NCI-H526 (cell line): ENCODE measurements at regions not wholly inside any gene's neighbourhood (a gene's known extent, or its start where the extent isn't known, plus 50 kb on each side); places are given as distances from the start of the nearest gene placed in this dataset.

Source experiments
- DNase-seq, 2 experiments: peaks; one replicate each; lab custom pipeline; 2025; lab: John Stamatoyannopoulos, UW

GRCh38 chr18:7349181-7349837 lies 118.4 kb downstream of the LRRC30 start:
- no peak for DNase-seq

DNA sequence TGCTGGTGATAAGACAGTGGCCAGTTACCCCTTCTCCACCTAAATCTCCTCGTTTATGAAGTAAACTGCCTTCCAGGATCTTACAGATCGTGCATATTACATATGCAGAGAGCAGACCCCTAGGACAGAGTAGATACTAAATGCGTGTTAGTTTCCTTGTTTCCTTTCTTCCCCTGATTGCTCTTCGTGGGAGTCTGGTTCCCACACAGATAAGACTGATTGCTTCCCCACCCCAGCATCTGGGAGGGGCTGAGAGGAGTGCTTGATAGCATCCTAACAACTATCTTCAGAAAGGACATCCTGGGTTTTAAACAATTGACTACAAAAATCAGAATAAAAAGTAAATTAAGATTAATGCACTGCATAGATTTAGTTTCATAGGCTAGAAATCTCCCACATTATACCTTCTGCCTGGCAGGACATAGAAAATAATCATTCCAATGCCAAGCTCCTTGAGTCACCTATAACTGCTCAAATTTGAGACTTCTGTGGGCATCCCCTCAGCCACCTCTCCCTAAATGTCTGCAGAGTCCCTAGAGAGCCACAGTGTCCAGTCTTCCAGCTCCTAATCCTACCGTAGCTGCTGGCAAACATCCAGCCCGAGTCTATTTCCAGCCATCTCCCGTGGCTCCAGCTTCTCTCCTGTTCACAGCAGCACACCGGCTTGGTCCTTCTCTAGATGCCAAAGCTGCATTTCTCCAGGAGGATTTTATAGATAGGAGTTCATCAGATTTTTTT lies 128.3 kb downstream of the LRRC30 start:
- DNase-seq: no peak

DNA sequence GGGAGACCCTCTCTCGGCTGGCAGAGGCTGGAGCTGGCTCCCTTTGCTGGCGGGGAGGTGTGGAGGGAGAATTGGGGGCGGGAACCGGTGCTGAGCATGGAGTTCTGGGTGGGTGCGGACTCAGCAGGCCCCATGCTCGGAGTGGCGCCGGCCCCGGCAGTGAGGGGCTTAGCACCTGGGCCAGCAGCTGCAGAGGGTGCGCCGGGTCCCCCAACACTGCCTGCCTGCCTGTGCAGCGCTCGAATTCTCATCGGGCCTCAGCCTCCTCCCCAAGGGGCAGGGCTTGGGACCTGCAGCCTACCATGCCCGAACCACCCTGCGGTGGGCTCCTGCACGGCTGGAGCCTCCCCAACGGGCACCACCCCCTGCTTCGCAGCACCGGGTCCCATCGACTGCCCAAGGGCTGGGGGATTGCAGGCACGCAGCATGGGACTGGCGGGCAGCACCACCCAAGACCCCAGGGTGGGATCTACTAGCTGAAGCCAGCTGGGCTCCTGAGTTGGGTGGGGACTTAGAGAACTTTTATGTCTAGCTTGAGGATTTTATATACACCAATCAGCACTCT lies 129.8 kb downstream of the LRRC30 start:
- DNase-seq: no peak

DNA sequence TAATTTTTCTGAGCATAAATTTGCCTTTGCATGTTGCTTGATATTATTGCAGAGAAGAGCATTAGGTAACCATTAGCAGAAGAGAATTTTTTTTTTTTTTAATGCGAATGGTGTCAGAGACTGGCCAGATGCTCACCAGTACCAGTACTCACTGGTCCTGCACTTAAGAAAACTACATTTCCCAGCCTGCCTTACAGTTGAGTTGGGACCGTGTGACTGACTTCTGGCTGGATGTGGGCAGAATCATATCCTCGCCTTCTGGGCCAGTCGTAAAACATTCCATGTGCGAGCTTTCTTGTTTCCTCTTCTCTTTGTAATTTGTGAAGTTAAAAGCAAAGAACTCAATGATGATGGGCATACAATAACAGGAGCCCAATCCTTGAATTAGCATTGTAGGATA lies 132.4 kb downstream of the LRRC30 start:
- DNase-seq: no peak

DNA sequence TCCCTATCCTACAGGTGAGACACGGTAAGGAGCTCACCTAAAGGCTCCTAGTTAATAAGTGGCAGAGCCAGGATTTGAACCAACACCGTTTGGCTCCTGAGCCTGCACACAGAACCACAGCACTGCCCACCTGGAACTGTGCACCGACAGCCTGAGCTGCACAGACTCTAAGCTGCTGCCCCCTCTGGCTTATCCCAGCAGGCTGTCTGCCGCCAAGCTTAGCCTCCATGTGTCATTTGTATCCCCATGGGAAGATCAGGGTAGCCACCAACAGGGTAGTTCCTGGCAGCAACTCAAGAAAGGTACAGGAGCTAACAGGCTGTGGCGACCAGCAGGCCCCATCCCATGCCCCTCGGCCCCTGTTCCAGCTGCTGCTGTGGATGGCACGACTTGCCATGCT lies 135.7 kb downstream of the LRRC30 start:
- DNase-seq: no peak

DNA sequence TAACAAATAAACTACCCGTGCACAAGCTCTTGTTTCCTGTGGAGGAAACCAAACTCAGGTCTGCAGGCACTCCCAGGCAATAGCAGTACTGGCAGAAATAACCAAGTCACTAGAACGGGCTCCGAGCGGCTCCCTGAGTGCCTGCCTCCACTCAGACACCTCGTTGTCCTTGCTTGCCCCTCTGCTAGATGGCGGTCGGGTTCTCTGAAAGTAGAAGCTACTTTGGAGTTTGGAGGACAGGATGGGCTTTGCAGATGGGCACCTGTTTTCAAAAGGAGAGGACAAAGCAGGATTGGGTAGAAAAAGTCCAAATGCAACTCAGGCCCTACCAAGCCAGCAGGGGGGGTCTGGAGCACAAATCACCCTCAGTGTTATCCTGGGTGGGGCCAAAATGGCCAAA lies 136.4 kb downstream of the LRRC30 start:
- DNase-seq: no peak

DNA sequence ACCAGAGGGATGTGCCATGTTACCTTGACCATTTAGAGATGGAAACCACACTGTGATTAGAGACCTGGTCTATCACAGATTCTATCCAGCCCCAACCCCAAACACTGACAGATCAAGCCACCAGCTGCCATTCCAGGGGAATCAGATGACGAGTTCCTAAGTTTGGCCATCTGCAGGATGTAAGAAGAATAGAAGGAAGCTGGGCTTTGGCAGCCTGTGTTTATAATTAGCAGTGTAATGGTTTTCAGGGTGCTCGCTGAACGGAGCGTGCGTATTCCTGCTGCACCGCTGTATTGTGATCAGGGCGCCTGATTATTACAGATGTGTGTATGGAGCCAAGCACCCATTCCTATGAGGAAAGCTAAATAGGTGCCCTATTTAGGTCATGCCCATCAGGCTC lies 138.1 kb downstream of the LRRC30 start:
- no peak for DNase-seq

DNA sequence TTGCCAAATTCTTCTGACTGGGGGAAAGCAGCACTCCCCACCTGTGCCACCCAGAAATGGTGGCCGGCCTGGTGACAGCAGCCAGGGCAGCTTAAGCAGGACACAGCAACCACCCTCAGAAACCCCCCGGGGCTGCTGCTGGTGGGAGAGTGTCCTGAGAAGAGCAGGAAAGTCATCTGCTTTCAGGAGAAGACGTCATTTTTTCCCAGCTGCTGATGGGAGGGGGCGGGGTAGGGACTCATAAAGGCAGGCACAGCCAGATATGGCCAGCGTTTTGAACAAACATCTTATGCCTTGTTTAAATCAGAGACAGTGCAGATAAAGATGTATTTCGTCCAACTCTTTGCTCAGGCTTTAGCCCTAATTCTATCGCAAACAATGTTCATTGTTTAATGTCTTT lies 139.5 kb downstream of the LRRC30 start:
- DNase-seq: no peak

DNA sequence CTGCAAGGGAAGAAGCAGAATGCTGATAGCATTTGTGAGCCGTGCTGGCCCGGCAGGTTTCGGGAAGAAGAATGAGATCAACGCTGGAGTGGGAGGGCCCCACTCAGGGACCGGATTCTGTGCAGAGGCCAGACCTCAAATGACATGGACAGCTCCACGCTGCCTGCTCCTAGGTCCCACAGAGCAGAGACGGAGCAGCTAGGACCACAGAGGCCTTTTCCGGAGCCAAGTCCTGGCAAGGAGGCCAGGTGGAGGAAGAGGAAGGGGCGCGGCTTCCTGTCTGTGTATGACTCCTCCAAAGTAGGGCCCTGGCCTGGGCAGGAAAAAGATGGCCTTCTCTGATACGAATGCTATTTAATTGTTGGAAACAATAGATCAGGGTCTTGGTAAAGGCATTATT lies 139.9 kb downstream of the LRRC30 start:
- DNase-seq: no peak

DNA sequence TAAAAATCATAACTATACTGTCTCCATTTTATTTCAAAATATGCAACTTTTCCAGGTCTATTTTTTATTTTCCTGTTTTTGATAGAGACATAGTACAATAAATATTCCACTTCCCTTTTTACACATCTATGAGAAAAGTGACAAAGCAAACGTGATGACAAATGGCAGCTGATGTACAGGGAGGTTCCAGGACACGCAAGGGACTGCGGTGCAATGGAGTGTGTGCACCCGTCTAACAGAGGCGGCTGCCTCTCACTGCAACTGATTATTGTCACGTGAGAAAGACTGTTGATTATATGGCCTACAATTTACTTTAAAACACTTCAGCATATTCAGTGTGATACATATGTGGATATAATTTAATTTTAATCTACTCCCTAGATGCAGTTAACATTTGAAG lies 142.6 kb downstream of the LRRC30 start:
- no peak for DNase-seq

GRCh38 chr18:7381307-7381706 lies 150.4 kb downstream of the LRRC30 start:
- no peak for DNase-seq

GRCh38 chr18:7382328-7383001 lies 151.6 kb downstream of the LRRC30 start:
- no peak for DNase-seq

- no peak for DNase-seq
Measured at GRCh38 chr18:7383002-7383980, 152.4 kb downstream of the LRRC30 start.

- DNase-seq: no peak
Measured at GRCh38 chr18:7388741-7389140, 157.9 kb downstream of the LRRC30 start.

- DNase-seq: no peak
Measured at GRCh38 chr18:7390731-7391492, 160.0 kb downstream of the LRRC30 start.

DNA sequence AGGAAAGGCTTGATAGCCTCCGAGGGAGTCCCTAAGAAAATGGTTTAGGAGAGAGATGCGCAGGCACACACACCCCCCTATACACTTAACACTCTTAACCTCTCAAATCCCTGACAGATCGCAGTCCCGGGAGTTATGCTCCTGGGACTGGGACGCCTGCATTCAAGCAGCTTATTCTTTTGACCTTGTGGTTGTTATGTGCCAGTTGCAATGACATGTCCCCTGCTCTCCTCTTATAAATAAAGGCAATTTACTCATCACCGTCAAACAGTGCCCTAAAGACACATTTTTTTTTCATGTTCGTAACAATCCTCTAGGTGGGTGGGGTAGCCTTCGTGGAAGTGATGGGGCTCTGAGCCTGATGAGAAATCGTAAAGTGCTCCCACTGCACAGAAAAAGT lies 162.2 kb downstream of the LRRC30 start:
- no peak for DNase-seq

- DNase-seq: no peak
Measured at GRCh38 chr18:7394050-7394659, 163.3 kb downstream of the LRRC30 start.

DNA sequence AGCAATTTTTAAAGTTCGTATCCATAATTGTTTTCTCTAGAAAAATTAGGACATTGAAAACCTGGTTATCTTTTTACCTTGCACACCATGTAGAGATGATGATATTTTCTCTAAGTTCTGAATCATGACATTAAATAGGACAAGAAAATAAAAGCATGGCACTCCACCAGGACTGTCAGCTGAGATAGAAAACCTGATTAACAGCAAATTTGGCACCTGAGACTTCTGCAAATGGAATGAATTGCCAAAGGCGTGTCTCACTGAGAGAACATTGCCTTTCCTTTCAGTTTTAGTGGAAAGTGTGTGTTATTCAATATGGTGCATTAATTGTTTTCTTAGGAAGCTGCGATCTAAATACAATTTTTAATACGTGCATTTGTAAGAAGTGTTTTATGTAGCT lies 164.7 kb downstream of the LRRC30 start:
- DNase-seq: no peak

DNA sequence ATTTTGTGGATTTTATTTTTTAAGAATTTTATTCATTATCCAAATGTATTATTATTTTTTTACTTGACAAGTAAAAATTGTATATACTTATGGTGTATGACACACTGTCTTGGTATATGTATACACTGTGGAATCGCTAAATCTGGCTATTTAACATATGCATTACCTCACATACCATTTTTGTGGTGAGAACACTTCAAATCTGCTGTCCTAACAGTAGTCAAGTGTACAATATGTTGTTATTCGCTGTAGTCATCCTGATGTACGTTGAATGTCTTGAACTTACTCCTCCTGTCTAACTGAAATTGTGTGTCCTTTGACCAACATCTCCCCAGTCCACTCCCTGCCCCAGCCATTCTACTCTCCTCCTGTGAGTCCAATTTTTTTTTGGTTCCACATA lies 153.2 kb upstream of the PTPRM start:
- no peak for DNase-seq

GRCh38 chr18:7414459-7414858 lies 152.7 kb upstream of the PTPRM start:
- no peak for DNase-seq
